ENCODE measurements at regions not wholly inside any gene's neighbourhood (a gene's known extent, or its start where the extent isn't known, plus 50 kb on each side); places are given as distances from the start of the nearest gene placed in this dataset.
"Not testable (repeated sequence)": the region's sequence is repeated elsewhere in the genome, so short reads cannot be mapped to it uniquely, and the experiment has no call there.

- in situ Hi-C loops (cut with HindIII; ENCODE audit: low sequenced_read_pairs): no loop called here
Observed at GRCh38 chr14:44453433-44454171, 53.5 kb downstream of the FSCB start.

GRCh38 chr14:44450232-44450631, 56.9 kb downstream of the FSCB start:
- in situ Hi-C loops (cut with HindIII; ENCODE audit: low sequenced_read_pairs): not testable (repeated sequence)

GRCh38 chr14:44449680-44450079, 57.4 kb downstream of the FSCB start:
- in situ Hi-C loops (cut with HindIII; ENCODE audit: low sequenced_read_pairs): no loop called here

- in situ Hi-C loops (cut with HindIII; ENCODE audit: low sequenced_read_pairs): no loop called here
Observed at GRCh38 chr14:44448951-44449358, 58.1 kb downstream of the FSCB start.

- in situ Hi-C loops (cut with HindIII; ENCODE audit: low sequenced_read_pairs): no loop called here
Observed at GRCh38 chr14:44446965-44447364, 60.1 kb downstream of the FSCB start.

- in situ Hi-C loops (cut with HindIII; ENCODE audit: low sequenced_read_pairs): no loop called here
Observed at GRCh38 chr14:44444454-44444853, 62.6 kb downstream of the FSCB start.

GRCh38 chr14:44438936-44439335, 68.1 kb downstream of the FSCB start:
- in situ Hi-C loops (cut with HindIII; ENCODE audit: low sequenced_read_pairs): no loop called here

GRCh38 chr14:44438221-44438620, 68.9 kb downstream of the FSCB start:
- in situ Hi-C loops (cut with HindIII; ENCODE audit: low sequenced_read_pairs): no loop called here

- in situ Hi-C loops (cut with HindIII; ENCODE audit: low sequenced_read_pairs): no loop called here
Observed at GRCh38 chr14:44436458-44436857, 70.6 kb downstream of the FSCB start.

- in situ Hi-C loops (cut with HindIII; ENCODE audit: low sequenced_read_pairs): no loop called here
Observed at GRCh38 chr14:44428231-44428945, 78.7 kb downstream of the FSCB start.

GRCh38 chr14:44422699-44423098, 84.4 kb downstream of the FSCB start:
- in situ Hi-C loops (cut with HindIII; ENCODE audit: low sequenced_read_pairs): no loop called here

GRCh38 chr14:44420226-44420625, 86.9 kb downstream of the FSCB start:
- in situ Hi-C loops (cut with HindIII; ENCODE audit: low sequenced_read_pairs): no loop called here

GRCh38 chr14:44418856-44419255, 88.2 kb downstream of the FSCB start:
- in situ Hi-C loops (cut with HindIII; ENCODE audit: low sequenced_read_pairs): no loop called here

- in situ Hi-C loops (cut with HindIII; ENCODE audit: low sequenced_read_pairs): no loop called here
Observed at GRCh38 chr14:44417809-44418208, 89.3 kb downstream of the FSCB start.

- in situ Hi-C loops (cut with HindIII; ENCODE audit: low sequenced_read_pairs): no loop called here
Observed at GRCh38 chr14:44414646-44415045, 92.4 kb downstream of the FSCB start.

GRCh38 chr14:44412858-44413569, 94.1 kb downstream of the FSCB start:
- in situ Hi-C loops (cut with HindIII; ENCODE audit: low sequenced_read_pairs): no loop called here

GRCh38 chr14:44405011-44405486, 102.0 kb downstream of the FSCB start:
- in situ Hi-C loops (cut with HindIII; ENCODE audit: low sequenced_read_pairs): no loop called here

GRCh38 chr14:44404599-44404998, 102.5 kb downstream of the FSCB start:
- in situ Hi-C loops (cut with HindIII; ENCODE audit: low sequenced_read_pairs): no loop called here

GRCh38 chr14:44404036-44404435, 103.0 kb downstream of the FSCB start:
- in situ Hi-C loops (cut with HindIII; ENCODE audit: low sequenced_read_pairs): no loop called here

- in situ Hi-C loops (cut with HindIII; ENCODE audit: low sequenced_read_pairs): no loop called here
Observed at GRCh38 chr14:44403193-44403592, 103.9 kb downstream of the FSCB start.

- in situ Hi-C loops (cut with HindIII; ENCODE audit: low sequenced_read_pairs): no loop called here
Observed at GRCh38 chr14:44396226-44396625, 110.9 kb downstream of the FSCB start.

- in situ Hi-C loops (cut with HindIII; ENCODE audit: low sequenced_read_pairs): no loop called here
Observed at GRCh38 chr14:44392984-44393383, 114.1 kb downstream of the FSCB start.

Data from endothelial cell of hepatic sinusoid (primary cell).